ENCODE measurements at regions not wholly inside any gene's neighbourhood (a gene's known extent, or its start where the extent isn't known, plus 50 kb on each side); places are given as distances from the start of the nearest gene placed in this dataset.

- Mint-ChIP-seq H3K36me3 (peaks cover 3% of the 10 kb centered on the region), H3K9me3 (peaks cover 12% of the 10 kb centered on the region), H3K27me3 (ENCODE audit: low read depth) (peaks cover 81% of the 10 kb centered on the region), H3K4me1 (peaks cover 12% of the 10 kb centered on the region), H3K4me3 (peak overlapping the region; percentile 64), H3K27ac (no peak overlapping the region)
- DNase-seq (ENCODE audit: low spot score in 2 of 2, unreplicated experiment in 2 of 2), result peak in 1 of 2 experiments; percentile 51
- peak; percentile 24 for TF ChIP-seq CTCF (IDR thresholded peaks at IDR 0.05; ENCODE audit: unreplicated experiment)
Observed at GRCh38 chr16:55056585-55057401, 126.1 kb downstream of the IRX5 start.

GRCh38 chr16:55057866-55058265 is 127.2 kb downstream of the IRX5 start:
- Mint-ChIP-seq H3K36me3 (peaks cover 3% of the 10 kb centered on the region), H3K9me3 (peaks cover 12% of the 10 kb centered on the region), H3K27me3 (ENCODE audit: low read depth) (peaks cover 89% of the 10 kb centered on the region), H3K4me3 (no peak overlapping the region), H3K4me1 (peaks cover 12% of the 10 kb centered on the region), H3K27ac (no peak overlapping the region)
- no peak for DNase-seq (ENCODE audit: low spot score in 2 of 2, unreplicated experiment in 2 of 2)
- TF ChIP-seq CTCF (IDR thresholded peaks at IDR 0.05; ENCODE audit: unreplicated experiment), result no peak

- H3K4me1 Mint-ChIP-seq, result peaks cover 12% of the 10 kb centered on the region
- peaks cover 94% of the 10 kb centered on the region for H3K27me3 Mint-ChIP-seq (ENCODE audit: low read depth)
- no peak overlapping the region for H3K27ac Mint-ChIP-seq
- peaks cover 3% of the 10 kb centered on the region for H3K36me3 Mint-ChIP-seq
- no peak for DNase-seq (ENCODE audit: low spot score in 2 of 2, unreplicated experiment in 2 of 2)
- peaks cover 12% of the 10 kb centered on the region for H3K9me3 Mint-ChIP-seq
- H3K4me3 Mint-ChIP-seq, result no peak overlapping the region
- no peak for TF ChIP-seq CTCF (IDR thresholded peaks at IDR 0.05; ENCODE audit: unreplicated experiment)
Observed at GRCh38 chr16:55058576-55058975, 127.9 kb downstream of the IRX5 start.

- H3K4me3 Mint-ChIP-seq, result no peak overlapping the region
- no peak overlapping the region for H3K27ac Mint-ChIP-seq
- H3K27me3 Mint-ChIP-seq (ENCODE audit: low read depth), result peaks cover 95% of the 10 kb centered on the region
- DNase-seq (ENCODE audit: low spot score in 2 of 2, unreplicated experiment in 2 of 2), result no peak
- H3K4me1 Mint-ChIP-seq, result peaks cover 12% of the 10 kb centered on the region
- peaks cover 3% of the 10 kb centered on the region for H3K36me3 Mint-ChIP-seq
- no peak for TF ChIP-seq CTCF (IDR thresholded peaks at IDR 0.05; ENCODE audit: unreplicated experiment)
- H3K9me3 Mint-ChIP-seq, result peaks cover 12% of the 10 kb centered on the region
Observed at GRCh38 chr16:55059146-55059545, 128.5 kb downstream of the IRX5 start.

- Mint-ChIP-seq H3K27ac (no peak overlapping the region), H3K4me3 (no peak overlapping the region), H3K4me1 (peaks cover 12% of the 10 kb centered on the region), H3K9me3 (peaks cover 9% of the 10 kb centered on the region), H3K27me3 (ENCODE audit: low read depth) (peaks cover 93% of the 10 kb centered on the region), H3K36me3 (no peaks in the 10 kb centered on the region)
- TF ChIP-seq CTCF (IDR thresholded peaks at IDR 0.05; ENCODE audit: unreplicated experiment), result no peak
- no peak for DNase-seq (ENCODE audit: low spot score in 2 of 2, unreplicated experiment in 2 of 2)
Observed at GRCh38 chr16:55061126-55061525, 130.5 kb downstream of the IRX5 start.
